ENCODE measurements at regions not wholly inside any gene's neighbourhood (a gene's known extent, or its start where the extent isn't known, plus 50 kb on each side); places are given as distances from the start of the nearest gene placed in this dataset.

DNA sequence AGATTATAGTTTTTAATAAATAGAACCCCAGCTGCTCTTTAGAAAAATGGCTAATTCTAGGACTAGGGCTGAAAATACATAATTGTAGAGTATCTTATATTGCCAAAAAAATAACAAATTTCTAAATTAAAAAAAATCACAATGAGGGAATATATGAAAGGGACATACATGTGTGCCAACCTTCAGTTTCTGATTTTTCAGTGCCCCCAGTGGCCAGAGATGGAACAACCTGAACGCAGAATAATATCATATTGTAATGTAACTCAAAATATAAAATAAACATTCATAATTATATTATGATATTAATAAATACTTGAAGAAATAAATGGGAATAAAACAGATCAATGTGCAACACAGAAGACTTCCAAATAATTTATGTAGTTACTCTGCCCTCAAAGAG lies 460.5 kb downstream of the ZNF385D start:
- no peak overlapping the region for H3K4me3 ChIP-seq (ENCODE audit: low read depth, low read length)
- TF ChIP-seq, protein P1, sequence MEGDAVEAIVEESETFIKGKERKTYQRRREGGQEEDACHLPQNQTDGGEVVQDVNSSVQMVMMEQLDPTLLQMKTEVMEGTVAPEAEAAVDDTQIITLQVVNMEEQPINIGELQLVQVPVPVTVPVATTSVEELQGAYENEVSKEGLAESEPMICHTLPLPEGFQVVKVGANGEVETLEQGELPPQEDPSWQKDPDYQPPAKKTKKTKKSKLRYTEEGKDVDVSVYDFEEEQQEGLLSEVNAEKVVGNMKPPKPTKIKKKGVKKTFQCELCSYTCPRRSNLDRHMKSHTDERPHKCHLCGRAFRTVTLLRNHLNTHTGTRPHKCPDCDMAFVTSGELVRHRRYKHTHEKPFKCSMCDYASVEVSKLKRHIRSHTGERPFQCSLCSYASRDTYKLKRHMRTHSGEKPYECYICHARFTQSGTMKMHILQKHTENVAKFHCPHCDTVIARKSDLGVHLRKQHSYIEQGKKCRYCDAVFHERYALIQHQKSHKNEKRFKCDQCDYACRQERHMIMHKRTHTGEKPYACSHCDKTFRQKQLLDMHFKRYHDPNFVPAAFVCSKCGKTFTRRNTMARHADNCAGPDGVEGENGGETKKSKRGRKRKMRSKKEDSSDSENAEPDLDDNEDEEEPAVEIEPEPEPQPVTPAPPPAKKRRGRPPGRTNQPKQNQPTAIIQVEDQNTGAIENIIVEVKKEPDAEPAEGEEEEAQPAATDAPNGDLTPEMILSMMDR (IDR thresholded peaks at IDR 0.05; ENCODE audit: borderline replicate concordance, insufficient read depth, low read depth, low read length), result peak; percentile 37; the same call in 1 of the 2 replicates

GRCh38 chr3:21274079-21274571 lies 476.9 kb downstream of the ZNF385D start:
- H3K4me3 ChIP-seq (ENCODE audit: low read depth, low read length), result no peak overlapping the region
- TF ChIP-seq, protein P1 (IDR thresholded peaks at IDR 0.05; ENCODE audit: borderline replicate concordance, insufficient read depth, low read depth, low read length), result no peak

- TF ChIP-seq, protein P1 (IDR thresholded peaks at IDR 0.05; ENCODE audit: borderline replicate concordance, insufficient read depth, low read depth, low read length), result no peak
- no peak overlapping the region for H3K4me3 ChIP-seq (ENCODE audit: low read depth, low read length)
These were observed 477.6 kb downstream of the ZNF385D start for GRCh38 chr3:21273259-21274025.

DNA sequence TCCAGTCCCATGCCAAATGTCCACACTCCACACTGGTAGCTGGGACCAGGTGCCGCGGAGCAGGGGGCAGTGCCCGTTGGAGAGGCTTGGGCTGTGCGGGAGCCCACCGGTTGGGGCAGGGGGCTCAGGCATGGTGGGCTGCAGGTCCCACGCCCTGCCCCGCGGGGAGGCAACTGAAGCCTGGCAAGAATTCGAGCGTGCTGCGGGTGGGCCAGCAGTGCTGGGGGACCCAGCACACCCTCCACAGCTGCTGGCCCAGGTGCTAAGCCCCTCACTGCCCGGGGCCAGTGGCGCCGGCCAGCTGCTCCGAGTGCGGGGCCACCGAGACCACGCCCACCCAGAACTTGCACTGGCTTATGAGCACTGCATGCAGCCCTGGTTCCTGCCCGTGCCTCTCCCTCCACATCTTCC lies 479.4 kb downstream of the ZNF385D start:
- TF ChIP-seq, protein P1 (IDR thresholded peaks at IDR 0.05; ENCODE audit: borderline replicate concordance, insufficient read depth, low read depth, low read length), result no peak
- no peak overlapping the region for H3K4me3 ChIP-seq (ENCODE audit: low read depth, low read length)

- TF ChIP-seq, protein P1 (IDR thresholded peaks at IDR 0.05; ENCODE audit: borderline replicate concordance, insufficient read depth, low read depth, low read length), result no peak
- no peak overlapping the region for H3K4me3 ChIP-seq (ENCODE audit: low read depth, low read length)
These were observed 481.1 kb downstream of the ZNF385D start for GRCh38 chr3:21269882-21270281.

DNA sequence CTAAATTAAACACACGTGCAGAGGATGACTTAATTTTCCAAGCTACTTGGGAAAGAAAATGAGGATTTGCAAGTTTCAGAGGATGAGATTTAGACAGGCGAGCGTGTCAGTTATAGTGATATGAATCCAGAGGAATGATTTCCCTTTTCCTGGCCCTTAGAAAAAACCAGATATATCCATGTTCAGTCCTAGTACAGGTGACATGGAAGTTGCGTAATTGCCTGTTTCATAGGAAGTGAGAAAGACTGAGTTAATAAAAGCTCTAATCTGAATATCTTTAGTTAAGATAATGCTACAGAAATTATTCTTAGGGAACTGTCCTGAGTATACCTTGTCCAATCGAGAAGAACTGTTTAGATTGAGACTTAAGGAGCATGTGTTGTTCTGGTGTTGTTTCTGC lies 490.5 kb downstream of the ZNF385D start:
- H3K4me3 ChIP-seq (ENCODE audit: low read depth, low read length), result no peak overlapping the region
- TF ChIP-seq, protein P1 (IDR thresholded peaks at IDR 0.05; ENCODE audit: borderline replicate concordance, insufficient read depth, low read depth, low read length), result no peak

GRCh38 chr3:21259896-21260295 lies 491.1 kb downstream of the ZNF385D start:
- TF ChIP-seq, protein P1 (IDR thresholded peaks at IDR 0.05; ENCODE audit: borderline replicate concordance, insufficient read depth, low read depth, low read length), result no peak
- H3K4me3 ChIP-seq (ENCODE audit: low read depth, low read length), result no peak overlapping the region

Data from GM12875 (cell line).